Fibroblast of mammary gland (primary cell): ENCODE measurements at regions not wholly inside any gene's neighbourhood (a gene's known extent, or its start where the extent isn't known, plus 50 kb on each side); places are given as distances from the start of the nearest gene placed in this dataset.

Experiments used
- DNase-seq: peaks from one replicate; pipeline ENCODE4 v3.0.0-alpha.2; 2010; ENCODE audit warnings: low read depth
- H3K4me3 ChIP-seq: 2 replicates; pipeline ENCODE4 v1.5.1; 2011; ENCODE audit warnings: low read depth, mild to moderate bottlenecking, low read length, moderate library complexity; ENCODE audit not compliant: control insufficient read depth
- TF ChIP-seq, protein P1 (sequence below): conservative IDR thresholded peaks from 2 replicates; pipeline ENCODE4 v1.5.1; 2011; ENCODE audit warnings: low read depth, low read length, inconsistent platforms; ENCODE audit not compliant: control insufficient read depth, insufficient read depth

- no peak overlapping the region for H3K4me3 ChIP-seq
- TF ChIP-seq, protein P1, sequence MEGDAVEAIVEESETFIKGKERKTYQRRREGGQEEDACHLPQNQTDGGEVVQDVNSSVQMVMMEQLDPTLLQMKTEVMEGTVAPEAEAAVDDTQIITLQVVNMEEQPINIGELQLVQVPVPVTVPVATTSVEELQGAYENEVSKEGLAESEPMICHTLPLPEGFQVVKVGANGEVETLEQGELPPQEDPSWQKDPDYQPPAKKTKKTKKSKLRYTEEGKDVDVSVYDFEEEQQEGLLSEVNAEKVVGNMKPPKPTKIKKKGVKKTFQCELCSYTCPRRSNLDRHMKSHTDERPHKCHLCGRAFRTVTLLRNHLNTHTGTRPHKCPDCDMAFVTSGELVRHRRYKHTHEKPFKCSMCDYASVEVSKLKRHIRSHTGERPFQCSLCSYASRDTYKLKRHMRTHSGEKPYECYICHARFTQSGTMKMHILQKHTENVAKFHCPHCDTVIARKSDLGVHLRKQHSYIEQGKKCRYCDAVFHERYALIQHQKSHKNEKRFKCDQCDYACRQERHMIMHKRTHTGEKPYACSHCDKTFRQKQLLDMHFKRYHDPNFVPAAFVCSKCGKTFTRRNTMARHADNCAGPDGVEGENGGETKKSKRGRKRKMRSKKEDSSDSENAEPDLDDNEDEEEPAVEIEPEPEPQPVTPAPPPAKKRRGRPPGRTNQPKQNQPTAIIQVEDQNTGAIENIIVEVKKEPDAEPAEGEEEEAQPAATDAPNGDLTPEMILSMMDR, result no peak
- DNase-seq, result no peak
Measured at GRCh38 chr5:67483453-67484030, 286.9 kb upstream of the CD180 start.

GRCh38 chr5:67481362-67481761 is 284.8 kb upstream of the CD180 start:
- no peak overlapping the region for H3K4me3 ChIP-seq
- DNase-seq, result no peak
- TF ChIP-seq, protein P1, result no peak

GRCh38 chr5:67478337-67478736 is 281.7 kb upstream of the CD180 start:
- no peak for DNase-seq
- TF ChIP-seq, protein P1, result no peak
- H3K4me3 ChIP-seq, result no peak overlapping the region

DNA sequence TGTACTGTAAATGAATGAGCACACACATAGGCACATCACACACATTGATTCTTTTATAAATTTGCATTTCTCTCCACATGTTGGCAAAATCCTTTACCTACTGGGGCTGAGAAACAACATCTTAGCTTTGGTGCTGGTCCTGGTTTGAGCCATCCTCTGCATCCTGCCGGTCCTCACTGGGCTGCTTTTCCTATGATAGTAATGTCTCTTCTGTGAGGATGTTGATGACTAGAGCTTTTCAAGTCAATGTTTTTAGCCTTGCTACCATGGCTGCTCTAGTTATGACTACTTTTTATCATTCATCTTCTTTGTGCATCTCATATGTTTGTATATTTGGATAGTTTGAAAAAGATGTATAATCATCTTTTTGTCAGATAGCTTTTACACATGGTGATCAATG is 280.4 kb upstream of the CD180 start:
- no peak overlapping the region for H3K4me3 ChIP-seq
- DNase-seq, result no peak
- TF ChIP-seq, protein P1, result no peak

GRCh38 chr5:67476531-67476930 is 279.9 kb upstream of the CD180 start:
- TF ChIP-seq, protein P1, result no peak
- no peak for DNase-seq
- H3K4me3 ChIP-seq, result no peak overlapping the region

DNA sequence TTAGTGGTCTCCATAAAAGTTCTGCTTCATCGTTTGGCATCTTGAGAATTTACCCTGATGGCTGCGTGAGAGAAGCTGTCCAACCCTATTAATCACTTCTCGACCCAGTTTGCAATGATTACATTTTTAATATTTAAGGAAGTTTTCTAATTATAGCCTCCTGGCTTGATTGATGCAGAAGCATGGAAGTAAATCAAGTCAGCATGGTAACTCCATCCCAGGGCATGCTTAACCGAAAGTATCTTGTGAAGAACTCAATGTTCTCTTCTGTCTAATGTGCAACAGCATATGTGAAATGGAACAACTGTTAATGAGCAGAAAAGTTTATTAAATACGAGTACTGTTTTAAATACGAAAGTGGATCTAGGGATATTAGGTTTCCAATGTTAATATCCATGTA is 278.9 kb upstream of the CD180 start:
- no peak for DNase-seq
- TF ChIP-seq, protein P1, result no peak

More for the DNA sequence above, 278.9 kb upstream of the CD180 start:
- H3K4me3 ChIP-seq, result no peak overlapping the region
